Inflammatory macrophage treated with lipopolysaccharide for 1 hour (primary cell): ENCODE measurements at regions not wholly inside any gene's neighbourhood (a gene's known extent, or its start where the extent isn't known, plus 50 kb on each side); places are given as distances from the start of the nearest gene placed in this dataset.
"Not testable (repeated sequence)": the region's sequence is repeated elsewhere in the genome, so short reads cannot be mapped to it uniquely, and the experiment has no call there.

Experiments
- DNase-seq, 2 donors: peaks; one replicate each; pipeline ENCODE4 v3.0.0-alpha.2; 2020 to 2022

DNA sequence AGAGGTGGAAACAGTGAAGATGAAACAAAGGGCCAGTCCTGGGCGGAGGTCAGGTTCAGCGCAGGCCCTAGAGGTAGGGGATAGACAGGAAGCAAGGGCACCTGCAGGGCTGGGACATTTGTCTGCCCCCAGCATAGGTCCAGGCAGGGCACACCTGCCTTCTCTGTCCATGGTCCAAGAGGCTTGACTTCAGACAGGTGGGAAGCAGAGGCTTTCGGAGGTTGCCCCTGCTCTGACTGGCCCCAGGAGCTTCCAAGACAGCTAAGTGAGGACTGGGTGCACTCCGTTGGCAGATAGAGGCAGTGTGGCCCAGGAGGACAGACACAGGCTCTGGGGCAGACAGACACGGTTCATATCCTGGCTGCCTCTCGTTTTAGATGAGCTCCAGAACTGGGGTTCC lies 71.6 kb upstream of the GRB10 start:
- no peak for DNase-seq

DNA sequence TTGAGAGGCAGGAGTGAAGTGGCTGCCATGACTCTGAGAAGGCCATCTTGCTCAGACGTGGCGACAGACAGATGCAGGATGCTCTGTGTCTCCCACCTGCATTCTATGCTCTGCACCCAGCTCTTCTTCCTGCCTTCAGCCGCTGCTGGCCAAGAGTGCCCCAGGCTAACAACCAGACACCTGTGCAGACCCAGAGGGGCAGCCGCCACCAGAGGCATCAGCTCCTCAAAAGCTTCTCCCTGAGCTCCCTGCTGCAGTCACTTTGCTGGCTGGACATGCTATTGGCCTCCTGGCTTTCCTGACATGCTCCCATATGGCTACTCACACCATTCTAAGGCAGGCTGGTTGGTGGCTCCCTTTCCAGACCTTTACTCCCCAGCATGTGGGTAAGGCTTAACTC lies 70.6 kb upstream of the GRB10 start:
- DNase-seq: no peak

DNA sequence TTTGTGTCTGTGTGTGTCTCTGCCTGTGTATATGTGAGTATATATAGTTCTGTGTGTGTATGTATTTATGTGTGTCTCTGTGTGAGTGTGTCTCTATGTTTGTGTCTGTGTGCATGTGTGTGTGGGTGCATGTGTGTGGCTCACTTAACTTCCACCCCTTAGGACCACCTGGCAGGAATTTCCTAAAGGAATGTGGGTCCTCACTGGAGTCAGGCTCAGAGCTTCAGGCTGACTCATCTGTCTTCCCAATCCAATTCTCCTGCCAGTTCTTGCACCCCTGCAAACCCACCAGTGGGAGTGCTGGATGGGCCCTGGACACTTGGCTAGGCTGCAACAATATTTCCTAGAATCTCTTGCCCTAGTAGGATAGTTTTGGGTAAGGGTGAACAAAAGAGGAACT lies 70.2 kb upstream of the GRB10 start:
- no peak for DNase-seq

DNA sequence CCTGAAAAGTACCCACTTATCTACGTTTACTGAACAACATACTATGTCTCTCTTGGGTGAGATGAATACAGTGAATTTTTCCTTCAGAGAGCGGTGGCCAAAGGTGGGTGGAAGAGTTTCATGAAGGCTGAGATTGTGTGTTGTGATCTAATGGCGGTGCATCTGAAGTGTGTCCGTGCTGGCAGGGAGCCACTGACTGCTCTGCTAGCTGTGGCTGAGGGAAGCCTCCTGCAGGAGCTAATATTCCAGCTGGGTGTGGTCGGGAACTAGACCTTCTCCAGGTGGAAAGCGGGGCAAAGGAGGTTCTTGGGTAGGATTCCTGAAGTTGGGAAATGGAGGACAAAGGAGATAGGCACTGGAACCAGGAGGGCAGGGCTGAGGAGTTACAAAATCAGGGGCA lies 69.2 kb upstream of the GRB10 start:
- no peak for DNase-seq

- DNase-seq: no peak
Measured at GRCh38 chr7:50851451-50851850, 68.8 kb upstream of the GRB10 start.

GRCh38 chr7:50849991-50850390 lies 67.3 kb upstream of the GRB10 start:
- DNase-seq: no peak

DNA sequence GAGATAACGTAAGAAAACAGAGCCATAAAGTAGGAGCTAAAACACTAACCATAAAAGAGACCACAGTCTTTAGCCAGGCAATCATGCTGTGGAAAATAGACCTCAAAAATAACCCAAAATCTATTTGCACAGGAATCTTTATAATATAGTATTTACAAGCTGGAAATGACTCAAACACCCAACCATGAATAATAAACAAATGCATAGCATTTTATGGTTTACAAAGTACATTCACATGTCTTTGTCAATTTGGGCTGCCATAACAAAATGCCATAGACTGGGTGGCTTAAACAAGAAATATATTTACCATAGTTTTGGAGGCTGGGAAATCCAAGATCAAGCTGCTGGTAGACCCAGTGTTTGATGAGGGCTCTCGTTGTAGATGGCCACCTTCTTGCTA lies 65.5 kb upstream of the GRB10 start:
- no peak for DNase-seq

DNA sequence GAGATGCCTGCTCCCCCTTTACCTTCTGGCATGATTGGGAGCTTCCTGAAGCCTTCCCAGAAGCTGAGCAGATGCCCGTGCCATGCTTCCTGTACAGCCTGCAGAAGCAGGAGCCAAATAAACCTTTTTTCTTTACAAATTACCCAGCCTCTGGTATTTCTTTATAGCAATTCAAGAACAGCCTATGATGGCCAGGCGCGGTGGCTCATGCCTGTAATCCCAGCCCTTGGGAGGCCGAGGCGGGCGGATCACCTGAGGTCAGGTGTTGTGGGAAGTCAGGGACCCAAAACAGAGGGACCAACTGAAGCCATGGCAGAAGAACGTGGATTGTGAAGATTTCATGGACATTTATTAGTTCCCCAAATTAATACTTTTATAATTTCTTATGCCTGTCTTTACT lies 62.2 kb upstream of the GRB10 start:
- DNase-seq: not testable (repeated sequence)

GRCh38 chr7:50842041-50842440 lies 59.3 kb upstream of the GRB10 start:
- DNase-seq: no peak

DNA sequence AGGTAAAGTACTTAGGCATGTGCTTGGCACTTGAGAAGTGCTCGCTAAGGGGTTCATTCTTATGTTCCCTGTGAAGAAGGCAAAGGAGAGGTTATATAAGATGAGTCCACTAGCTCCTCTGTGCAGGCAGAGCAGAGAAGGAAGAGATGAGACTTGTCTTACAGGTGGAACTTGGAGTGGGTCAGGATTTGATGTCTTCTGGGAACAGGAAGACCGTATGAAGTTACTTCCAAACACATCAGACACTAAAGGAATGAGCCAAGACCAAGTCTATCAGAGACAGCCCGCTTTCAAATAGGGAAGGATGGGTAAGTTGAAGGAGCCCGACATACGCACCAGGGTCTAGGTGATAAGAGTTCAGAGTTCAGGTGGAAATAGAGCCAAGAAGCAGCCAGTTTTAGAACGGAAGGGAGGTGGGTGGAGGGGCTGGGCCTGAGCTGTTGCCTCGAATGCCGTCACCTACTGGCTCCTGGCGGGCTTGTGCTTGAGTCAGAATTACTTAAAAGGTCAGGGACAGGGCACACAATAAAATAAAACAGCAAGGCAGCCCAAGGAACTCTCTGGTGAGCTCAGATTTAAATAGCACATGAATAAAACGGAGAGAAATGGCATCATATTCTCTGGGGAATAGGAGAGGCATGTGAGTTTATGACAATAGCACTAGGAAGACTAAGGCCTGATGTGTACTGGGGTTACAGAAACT lies 56.1 kb upstream of the GRB10 start:
- DNase-seq: no peak

GRCh38 chr7:50837965-50838364 lies 55.3 kb upstream of the GRB10 start:
- no peak for DNase-seq

DNA sequence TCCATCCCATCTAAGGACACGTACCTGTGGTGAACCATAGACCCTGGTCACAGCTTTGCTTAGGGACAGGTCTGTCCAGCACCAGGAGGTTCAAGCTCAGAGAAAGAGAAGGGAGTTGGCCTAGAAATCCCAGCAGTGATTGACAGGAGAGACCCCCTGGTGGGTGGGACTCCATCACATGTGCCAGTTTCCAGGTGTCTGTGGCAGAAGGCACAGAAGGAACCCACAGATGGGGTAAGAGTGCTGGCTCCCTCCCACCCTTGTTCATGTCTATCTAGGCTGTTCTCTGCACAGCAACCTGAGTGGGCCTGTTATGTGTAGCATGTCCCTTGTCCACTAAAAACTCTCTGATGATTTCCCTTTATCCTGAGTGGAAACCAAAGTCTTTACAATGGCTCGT lies 54.0 kb upstream of the GRB10 start:
- DNase-seq: no peak

GRCh38 chr7:50835156-50835555 lies 52.5 kb upstream of the GRB10 start:
- no peak for DNase-seq

DNA sequence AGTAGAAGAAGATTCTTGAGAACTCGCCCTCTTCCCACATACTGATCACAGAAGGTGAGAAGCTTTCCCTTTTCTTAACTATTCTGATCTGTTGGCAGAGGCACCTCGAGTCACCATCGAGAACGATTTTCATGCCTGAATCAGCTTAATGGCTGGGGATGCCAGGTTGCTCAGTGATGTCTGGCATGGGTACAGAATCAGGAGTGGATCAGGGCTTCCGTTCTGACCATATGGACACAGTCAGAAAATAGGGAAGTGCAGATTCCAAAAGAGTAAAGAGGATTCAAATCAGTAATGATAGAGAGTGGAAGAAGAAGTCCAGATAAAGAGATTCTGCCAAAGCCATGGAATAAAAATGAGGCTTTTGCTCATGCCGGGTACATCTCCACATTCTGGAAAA lies 52.0 kb upstream of the GRB10 start:
- DNase-seq: no peak

GRCh38 chr7:50834031-50834535 lies 51.4 kb upstream of the GRB10 start:
- DNase-seq: no peak

DNA sequence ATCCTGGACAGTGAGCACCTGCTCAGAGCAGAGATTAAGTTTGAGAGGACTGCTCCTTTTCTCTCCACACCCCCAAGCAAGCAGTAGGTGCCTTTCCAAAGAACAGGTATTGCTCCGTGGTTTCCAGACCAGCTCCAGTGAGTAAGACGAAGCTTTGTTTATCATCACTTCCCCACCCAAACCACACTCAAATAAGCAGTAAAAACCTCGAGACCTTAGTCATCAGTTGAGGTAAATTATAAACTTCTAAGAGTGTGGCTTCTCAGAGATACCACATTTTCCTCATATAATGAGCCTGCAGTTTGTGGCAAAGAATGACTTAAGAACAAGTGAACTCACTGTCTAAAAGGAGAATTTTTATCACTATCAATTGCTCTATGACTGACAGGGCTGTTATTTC lies 50.0 kb upstream of the GRB10 start:
- no peak for DNase-seq
